ENCODE measurements at regions not wholly inside any gene's neighbourhood (a gene's known extent, or its start where the extent isn't known, plus 50 kb on each side); places are given as distances from the start of the nearest gene placed in this dataset.

- H3K36me3 ChIP-seq (ENCODE audit: control insufficient read depth, insufficient read depth, low read length, severe bottlenecking): no peaks in the 10 kb centered on the region
- peaks cover 29% of the 10 kb centered on the region for H3K27me3 ChIP-seq (replicated peaks; ENCODE audit: control insufficient read depth, insufficient read depth, low read length)
- peaks cover 9% of the 10 kb centered on the region for H3K4me1 ChIP-seq (ENCODE audit: control insufficient read depth, insufficient read depth, low read length)
- peak; percentile 77 for DNase-seq (ENCODE audit: low read depth)
- no peak overlapping the region for H3K9ac ChIP-seq (ENCODE audit: low read length)
- H3K9me3 ChIP-seq (ENCODE audit: control insufficient read depth, low read length): peaks cover 4% of the 10 kb centered on the region
- no peak overlapping the region for H3K4me3 ChIP-seq (ENCODE audit: low read length)
Measured at GRCh38 chrX:39736216-39737211, 361.2 kb downstream of the BCOR start.

- Histone ChIP-seq H3K4me3 (ENCODE audit: low read length) (no peak overlapping the region), H3K4me1 (ENCODE audit: control insufficient read depth, insufficient read depth, low read length) (peaks cover 8% of the 10 kb centered on the region), H3K9me3 (ENCODE audit: control insufficient read depth, low read length) (peaks cover 8% of the 10 kb centered on the region), H3K36me3 (ENCODE audit: control insufficient read depth, insufficient read depth, low read length, severe bottlenecking) (no peaks in the 10 kb centered on the region), H3K9ac (ENCODE audit: low read length) (no peak overlapping the region), H3K27me3 (replicated peaks; ENCODE audit: control insufficient read depth, insufficient read depth, low read length) (peaks cover 21% of the 10 kb centered on the region)
- no peak for DNase-seq (ENCODE audit: low read depth)
Measured at GRCh38 chrX:39739585-39739984, 358.2 kb downstream of the BCOR start.

DNA sequence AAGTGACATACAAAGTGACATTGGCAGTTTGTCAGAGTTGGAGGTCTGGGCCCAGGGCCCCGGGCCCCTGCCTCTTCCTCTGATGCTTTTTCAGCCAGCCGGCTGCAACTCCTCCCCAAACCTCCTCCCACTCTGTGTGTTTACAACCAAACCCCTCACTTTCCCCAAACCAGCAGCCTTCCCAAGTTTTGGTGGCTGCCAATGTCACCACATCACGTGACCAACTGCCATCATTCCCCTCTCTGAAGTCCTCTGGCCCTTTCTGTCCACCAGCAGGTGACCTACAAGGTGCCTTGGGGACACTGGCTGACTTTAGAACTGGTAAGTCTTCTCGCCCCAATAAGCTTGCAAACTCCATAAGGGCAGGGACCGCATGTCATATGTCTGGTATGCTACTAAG lies 357.7 kb downstream of the BCOR start:
- no peak overlapping the region for H3K9ac ChIP-seq (ENCODE audit: low read length)
- no peaks in the 10 kb centered on the region for H3K36me3 ChIP-seq (ENCODE audit: control insufficient read depth, insufficient read depth, low read length, severe bottlenecking)
- DNase-seq (ENCODE audit: low read depth): no peak
- peaks cover 8% of the 10 kb centered on the region for H3K9me3 ChIP-seq (ENCODE audit: control insufficient read depth, low read length)
- no peak overlapping the region for H3K4me3 ChIP-seq (ENCODE audit: low read length)
- H3K4me1 ChIP-seq (ENCODE audit: control insufficient read depth, insufficient read depth, low read length): peaks cover 8% of the 10 kb centered on the region
- H3K27me3 ChIP-seq (replicated peaks; ENCODE audit: control insufficient read depth, insufficient read depth, low read length): peaks cover 16% of the 10 kb centered on the region

GRCh38 chrX:39741904-39742303 lies 355.9 kb downstream of the BCOR start:
- H3K27me3 ChIP-seq (replicated peaks; ENCODE audit: control insufficient read depth, insufficient read depth, low read length): peaks cover 16% of the 10 kb centered on the region
- H3K4me3 ChIP-seq (ENCODE audit: low read length): no peak overlapping the region
- no peak overlapping the region for H3K9ac ChIP-seq (ENCODE audit: low read length)
- no peaks in the 10 kb centered on the region for H3K4me1 ChIP-seq (ENCODE audit: control insufficient read depth, insufficient read depth, low read length)
- no peaks in the 10 kb centered on the region for H3K36me3 ChIP-seq (ENCODE audit: control insufficient read depth, insufficient read depth, low read length, severe bottlenecking)
- no peak for DNase-seq (ENCODE audit: low read depth)
- peaks cover 8% of the 10 kb centered on the region for H3K9me3 ChIP-seq (ENCODE audit: control insufficient read depth, low read length)

DNA sequence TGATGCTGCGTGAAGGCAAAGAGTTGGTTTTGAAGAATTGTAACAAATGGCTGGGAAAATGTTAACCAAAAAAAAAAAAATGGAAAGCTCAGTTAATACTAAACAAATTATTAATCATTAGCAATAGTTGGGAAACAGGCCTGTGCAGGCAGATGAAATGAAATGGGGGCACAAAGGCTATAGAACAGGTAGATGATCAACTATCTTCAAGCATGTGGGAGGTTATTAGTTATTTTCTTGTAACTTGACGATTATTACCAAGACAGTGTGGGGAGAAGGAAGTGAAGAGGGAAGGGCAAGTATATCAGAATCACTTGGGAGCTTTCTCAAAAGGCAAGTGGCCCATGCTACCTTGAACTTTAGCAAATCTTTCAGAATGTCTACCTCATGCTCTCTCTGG lies 351.9 kb downstream of the BCOR start:
- no peaks in the 10 kb centered on the region for H3K36me3 ChIP-seq (ENCODE audit: control insufficient read depth, insufficient read depth, low read length, severe bottlenecking)
- no peak overlapping the region for H3K9ac ChIP-seq (ENCODE audit: low read length)
- DNase-seq (ENCODE audit: low read depth): no peak
- no peak overlapping the region for H3K4me3 ChIP-seq (ENCODE audit: low read length)
- H3K27me3 ChIP-seq (replicated peaks; ENCODE audit: control insufficient read depth, insufficient read depth, low read length): peaks cover 13% of the 10 kb centered on the region
- peaks cover 3% of the 10 kb centered on the region for H3K9me3 ChIP-seq (ENCODE audit: control insufficient read depth, low read length)
- peaks cover 5% of the 10 kb centered on the region for H3K4me1 ChIP-seq (ENCODE audit: control insufficient read depth, insufficient read depth, low read length)

DNA sequence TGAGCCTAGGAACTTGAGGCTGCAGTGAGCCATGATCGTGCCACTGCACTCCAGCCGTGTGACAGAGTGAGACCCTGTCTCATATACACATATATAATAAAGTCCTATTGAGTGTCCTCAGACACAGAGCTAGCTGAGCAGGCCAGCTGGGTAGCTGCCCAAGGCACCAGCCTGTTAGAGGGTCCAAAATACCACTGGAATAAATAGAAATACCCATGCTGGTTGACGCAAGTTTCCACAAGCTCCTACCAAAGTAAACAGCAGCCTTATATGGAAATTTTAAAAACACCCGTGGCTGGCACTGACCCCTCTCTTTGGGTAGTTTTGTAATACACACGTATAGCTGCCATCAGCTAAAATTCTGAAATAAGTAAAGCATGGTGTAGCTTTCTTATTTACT lies 348.6 kb downstream of the BCOR start:
- no peaks in the 10 kb centered on the region for H3K9me3 ChIP-seq (ENCODE audit: control insufficient read depth, low read length)
- peaks cover 5% of the 10 kb centered on the region for H3K4me1 ChIP-seq (ENCODE audit: control insufficient read depth, insufficient read depth, low read length)
- no peaks in the 10 kb centered on the region for H3K36me3 ChIP-seq (ENCODE audit: control insufficient read depth, insufficient read depth, low read length, severe bottlenecking)
- no peak overlapping the region for H3K9ac ChIP-seq (ENCODE audit: low read length)
- no peak overlapping the region for H3K4me3 ChIP-seq (ENCODE audit: low read length)
- H3K27me3 ChIP-seq (replicated peaks; ENCODE audit: control insufficient read depth, insufficient read depth, low read length): peaks cover 4% of the 10 kb centered on the region
- no peak for DNase-seq (ENCODE audit: low read depth)

DNA sequence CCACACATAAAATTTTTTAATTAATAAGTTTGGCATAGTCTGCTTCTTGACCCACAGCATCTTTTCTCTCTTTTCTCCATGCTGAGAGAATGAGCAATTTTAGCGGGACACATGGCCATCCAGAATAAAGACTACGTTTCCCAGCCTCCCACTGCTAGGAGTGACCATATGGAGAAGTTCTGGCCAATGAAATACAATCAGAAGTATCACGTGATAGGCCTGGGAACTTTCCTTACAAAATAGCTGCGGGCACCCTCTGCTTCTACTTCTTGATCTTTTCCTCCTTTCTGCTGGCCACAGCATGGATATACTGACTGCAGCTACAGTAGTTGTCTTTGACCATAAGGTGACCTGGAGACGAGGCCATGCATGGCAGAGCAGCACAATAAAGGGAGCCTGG lies 348.0 kb downstream of the BCOR start:
- DNase-seq (ENCODE audit: low read depth): no peak
- H3K4me1 ChIP-seq (ENCODE audit: control insufficient read depth, insufficient read depth, low read length): peaks cover 5% of the 10 kb centered on the region
- no peaks in the 10 kb centered on the region for H3K9me3 ChIP-seq (ENCODE audit: control insufficient read depth, low read length)
- H3K9ac ChIP-seq (ENCODE audit: low read length): no peak overlapping the region
- H3K4me3 ChIP-seq (ENCODE audit: low read length): no peak overlapping the region
- no peaks in the 10 kb centered on the region for H3K27me3 ChIP-seq (replicated peaks; ENCODE audit: control insufficient read depth, insufficient read depth, low read length)
- H3K36me3 ChIP-seq (ENCODE audit: control insufficient read depth, insufficient read depth, low read length, severe bottlenecking): no peaks in the 10 kb centered on the region

- Histone ChIP-seq H3K36me3 (ENCODE audit: control insufficient read depth, insufficient read depth, low read length, severe bottlenecking) (no peaks in the 10 kb centered on the region), H3K9me3 (ENCODE audit: control insufficient read depth, low read length) (no peaks in the 10 kb centered on the region), H3K4me3 (ENCODE audit: low read length) (no peak overlapping the region), H3K27me3 (replicated peaks; ENCODE audit: control insufficient read depth, insufficient read depth, low read length) (no peaks in the 10 kb centered on the region), H3K4me1 (ENCODE audit: control insufficient read depth, insufficient read depth, low read length) (peaks cover 8% of the 10 kb centered on the region), H3K9ac (ENCODE audit: low read length) (no peak overlapping the region)
- no peak for DNase-seq (ENCODE audit: low read depth)
Measured at GRCh38 chrX:39750256-39750790, 347.4 kb downstream of the BCOR start.

- H3K36me3 ChIP-seq (ENCODE audit: control insufficient read depth, insufficient read depth, low read length, severe bottlenecking): no peaks in the 10 kb centered on the region
- peaks cover 13% of the 10 kb centered on the region for H3K4me1 ChIP-seq (ENCODE audit: control insufficient read depth, insufficient read depth, low read length)
- no peak for DNase-seq (ENCODE audit: low read depth)
- no peaks in the 10 kb centered on the region for H3K9me3 ChIP-seq (ENCODE audit: control insufficient read depth, low read length)
- no peak overlapping the region for H3K9ac ChIP-seq (ENCODE audit: low read length)
- no peak overlapping the region for H3K4me3 ChIP-seq (ENCODE audit: low read length)
- no peaks in the 10 kb centered on the region for H3K27me3 ChIP-seq (replicated peaks; ENCODE audit: control insufficient read depth, insufficient read depth, low read length)
Measured at GRCh38 chrX:39750848-39751247, 346.9 kb downstream of the BCOR start.

- no peak overlapping the region for H3K9ac ChIP-seq (ENCODE audit: low read length)
- DNase-seq (ENCODE audit: low read depth): no peak
- no peaks in the 10 kb centered on the region for H3K9me3 ChIP-seq (ENCODE audit: control insufficient read depth, low read length)
- H3K36me3 ChIP-seq (ENCODE audit: control insufficient read depth, insufficient read depth, low read length, severe bottlenecking): no peaks in the 10 kb centered on the region
- H3K4me3 ChIP-seq (ENCODE audit: low read length): no peak overlapping the region
- H3K4me1 ChIP-seq (ENCODE audit: control insufficient read depth, insufficient read depth, low read length): peaks cover 17% of the 10 kb centered on the region
- H3K27me3 ChIP-seq (replicated peaks; ENCODE audit: control insufficient read depth, insufficient read depth, low read length): no peaks in the 10 kb centered on the region
Measured at GRCh38 chrX:39752815-39753214, 344.9 kb downstream of the BCOR start.

DNA sequence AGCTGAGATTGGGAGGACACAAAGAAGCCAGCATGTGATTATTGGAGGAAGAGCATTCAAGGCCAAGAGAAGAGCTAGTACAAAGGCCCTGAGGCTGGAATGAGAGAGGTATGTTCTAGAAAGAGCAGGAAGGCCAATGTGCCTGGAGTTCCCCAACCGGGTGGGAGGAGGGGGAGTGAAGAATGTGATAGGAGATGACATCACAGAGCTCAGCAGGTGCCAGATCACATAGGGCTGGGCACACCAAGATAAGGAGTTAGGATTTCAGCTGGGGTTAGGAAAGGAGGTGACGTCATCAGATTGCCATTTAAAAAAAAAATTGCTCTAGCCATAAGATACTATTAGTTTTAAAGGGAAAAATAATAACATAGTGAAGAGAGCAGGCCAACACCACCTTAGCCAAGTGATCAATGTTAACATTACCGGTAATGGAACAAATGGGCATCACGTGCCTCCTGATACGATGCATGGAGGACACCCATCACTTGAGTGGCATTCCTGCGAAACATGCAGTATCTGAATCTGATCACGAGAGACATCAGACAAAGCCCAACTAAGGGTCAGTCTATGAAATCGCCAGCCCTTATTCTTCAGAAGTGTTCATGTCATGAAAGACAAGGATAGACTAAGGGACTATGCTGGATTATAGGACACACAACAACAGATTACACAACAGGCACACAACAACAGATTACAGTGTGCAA lies 344.3 kb downstream of the BCOR start:
- Histone ChIP-seq H3K27me3 (replicated peaks; ENCODE audit: control insufficient read depth, insufficient read depth, low read length) (peaks cover under 1% of the 10 kb centered on the region), H3K9me3 (ENCODE audit: control insufficient read depth, low read length) (no peaks in the 10 kb centered on the region), H3K4me1 (ENCODE audit: control insufficient read depth, insufficient read depth, low read length) (peaks cover 17% of the 10 kb centered on the region), H3K36me3 (ENCODE audit: control insufficient read depth, insufficient read depth, low read length, severe bottlenecking) (no peaks in the 10 kb centered on the region), H3K9ac (ENCODE audit: low read length) (no peak overlapping the region), H3K4me3 (ENCODE audit: low read length) (no peak overlapping the region)
- no peak for DNase-seq (ENCODE audit: low read depth)
